ENCODE measurements at regions not wholly inside any gene's neighbourhood (a gene's known extent, or its start where the extent isn't known, plus 50 kb on each side); places are given as distances from the start of the nearest gene placed in this dataset.

DNA sequence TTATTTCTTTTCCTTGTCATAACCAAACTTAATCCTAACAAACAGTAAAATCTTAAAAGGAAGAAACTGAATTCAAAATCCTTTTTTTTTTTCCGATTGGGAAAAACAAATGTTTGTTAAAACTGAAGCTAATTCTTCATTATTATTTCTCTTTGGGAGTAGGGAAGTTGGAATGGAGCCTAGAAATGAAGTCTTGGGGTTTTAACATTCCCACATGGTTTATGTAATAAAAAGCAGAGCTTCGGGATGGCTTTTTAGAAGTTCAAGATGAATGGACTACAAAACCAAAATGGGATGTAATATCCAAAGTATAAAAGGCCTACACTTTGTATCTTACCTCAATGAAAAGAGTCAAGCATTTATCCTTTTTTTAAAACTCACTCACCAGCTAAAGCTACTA lies 189.0 kb upstream of the TMC3 start:
- TF ChIP-seq, protein P1, sequence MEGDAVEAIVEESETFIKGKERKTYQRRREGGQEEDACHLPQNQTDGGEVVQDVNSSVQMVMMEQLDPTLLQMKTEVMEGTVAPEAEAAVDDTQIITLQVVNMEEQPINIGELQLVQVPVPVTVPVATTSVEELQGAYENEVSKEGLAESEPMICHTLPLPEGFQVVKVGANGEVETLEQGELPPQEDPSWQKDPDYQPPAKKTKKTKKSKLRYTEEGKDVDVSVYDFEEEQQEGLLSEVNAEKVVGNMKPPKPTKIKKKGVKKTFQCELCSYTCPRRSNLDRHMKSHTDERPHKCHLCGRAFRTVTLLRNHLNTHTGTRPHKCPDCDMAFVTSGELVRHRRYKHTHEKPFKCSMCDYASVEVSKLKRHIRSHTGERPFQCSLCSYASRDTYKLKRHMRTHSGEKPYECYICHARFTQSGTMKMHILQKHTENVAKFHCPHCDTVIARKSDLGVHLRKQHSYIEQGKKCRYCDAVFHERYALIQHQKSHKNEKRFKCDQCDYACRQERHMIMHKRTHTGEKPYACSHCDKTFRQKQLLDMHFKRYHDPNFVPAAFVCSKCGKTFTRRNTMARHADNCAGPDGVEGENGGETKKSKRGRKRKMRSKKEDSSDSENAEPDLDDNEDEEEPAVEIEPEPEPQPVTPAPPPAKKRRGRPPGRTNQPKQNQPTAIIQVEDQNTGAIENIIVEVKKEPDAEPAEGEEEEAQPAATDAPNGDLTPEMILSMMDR (conservative IDR thresholded peaks at IDR 0.05; ENCODE audit: low read length): no peak
- no peak for TF ChIP-seq EZH2phosphoT487 (IDR thresholded peaks at IDR 0.05; ENCODE audit: borderline replicate concordance)

Measured in Loucy (cell line).